ENCODE measurements at regions not wholly inside any gene's neighbourhood (a gene's known extent, or its start where the extent isn't known, plus 50 kb on each side); places are given as distances from the start of the nearest gene placed in this dataset.
"Not testable (repeated sequence)": the region's sequence is repeated elsewhere in the genome, so short reads cannot be mapped to it uniquely, and the experiment has no call there.

- no peak for DNase-seq (ENCODE audit: low spot score)
These were observed 219.3 kb upstream of the HSF2 start for GRCh38 chr6:122180132-122180531.

DNA sequence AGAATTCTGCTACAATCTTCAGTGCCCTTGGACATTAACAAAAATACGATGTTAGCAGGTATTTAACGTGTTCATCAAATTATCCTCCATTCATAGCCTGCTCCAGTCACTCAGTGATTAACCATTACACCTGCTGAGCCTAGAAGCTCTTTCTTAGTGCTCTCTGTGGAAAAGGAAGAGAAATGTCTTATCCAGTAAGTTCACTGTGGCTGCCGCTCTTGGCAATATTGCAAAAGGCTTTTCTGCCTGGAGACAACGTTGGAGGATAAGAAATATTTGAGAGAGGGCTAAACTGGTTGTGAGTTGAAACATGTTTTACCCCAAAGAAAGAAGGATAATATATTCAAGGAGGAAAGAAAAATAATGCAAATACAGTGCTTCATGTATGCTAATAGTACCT lies 217.4 kb upstream of the HSF2 start:
- DNase-seq (ENCODE audit: low spot score) = no peak

- DNase-seq (ENCODE audit: low spot score) = no peak
These were observed 215.0 kb upstream of the HSF2 start for GRCh38 chr6:122184401-122184827.

GRCh38 chr6:122185458-122185857 lies 214.0 kb upstream of the HSF2 start:
- DNase-seq (ENCODE audit: low spot score) = not testable (repeated sequence)

DNA sequence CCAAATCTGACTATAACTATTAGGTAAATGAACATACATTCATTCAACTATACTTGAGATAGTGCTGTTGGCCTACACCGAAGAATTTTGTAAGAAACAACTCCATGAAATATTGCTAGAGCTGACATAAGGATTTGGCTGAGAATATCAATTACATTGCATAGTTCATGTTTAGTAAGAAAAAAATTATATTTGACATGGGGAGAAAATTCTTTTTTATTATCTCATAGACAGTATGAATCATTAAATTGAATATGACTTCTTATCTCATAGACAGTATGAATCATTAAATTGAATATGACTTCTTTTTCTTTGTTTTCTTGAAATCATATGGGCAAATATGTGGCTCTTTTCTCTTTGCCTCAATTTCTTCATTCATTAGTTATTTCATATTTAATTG lies 212.3 kb upstream of the HSF2 start:
- no peak for DNase-seq (ENCODE audit: low spot score)

DNA sequence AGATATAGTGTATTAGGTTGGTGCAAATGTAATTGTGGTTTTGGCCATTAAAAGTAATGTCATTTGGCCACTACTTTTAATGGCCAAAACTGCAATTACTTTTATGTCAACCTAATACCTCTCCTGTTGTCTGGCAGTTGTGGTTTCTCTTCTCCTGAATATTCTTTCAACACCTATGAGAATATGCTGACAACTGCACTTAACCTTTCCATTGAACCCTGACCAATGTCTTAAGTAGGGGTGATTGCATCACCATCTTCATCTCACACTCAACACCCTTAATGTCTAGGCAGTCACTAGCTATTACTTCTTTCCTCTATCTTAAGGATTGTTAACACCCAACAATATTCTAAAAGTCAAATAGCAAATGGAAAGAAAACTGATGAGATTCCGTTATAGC lies 200.5 kb upstream of the HSF2 start:
- no peak for DNase-seq (ENCODE audit: low spot score)

DNA sequence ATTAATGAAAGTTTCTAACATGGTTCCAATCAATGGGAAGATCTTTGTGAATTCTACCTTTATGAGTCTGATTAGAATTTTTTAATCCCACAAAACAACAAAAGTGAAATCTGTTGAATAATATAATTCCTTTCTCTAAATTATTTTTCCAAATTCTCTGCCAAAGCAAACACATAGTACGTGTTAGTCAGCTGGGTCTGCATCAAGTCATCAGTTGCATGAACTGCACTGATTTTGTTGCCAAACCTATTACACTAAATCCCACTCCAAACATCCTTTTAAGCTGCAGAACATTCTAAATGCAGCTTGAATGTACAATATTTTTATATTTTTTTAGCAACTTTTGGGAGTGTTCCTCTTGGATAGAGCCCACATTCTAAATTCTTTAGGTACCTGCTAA lies 199.0 kb upstream of the HSF2 start:
- no peak for DNase-seq (ENCODE audit: low spot score)

- DNase-seq (ENCODE audit: low spot score) = no peak
These were observed 196.8 kb upstream of the HSF2 start for GRCh38 chr6:122202576-122203137.

DNA sequence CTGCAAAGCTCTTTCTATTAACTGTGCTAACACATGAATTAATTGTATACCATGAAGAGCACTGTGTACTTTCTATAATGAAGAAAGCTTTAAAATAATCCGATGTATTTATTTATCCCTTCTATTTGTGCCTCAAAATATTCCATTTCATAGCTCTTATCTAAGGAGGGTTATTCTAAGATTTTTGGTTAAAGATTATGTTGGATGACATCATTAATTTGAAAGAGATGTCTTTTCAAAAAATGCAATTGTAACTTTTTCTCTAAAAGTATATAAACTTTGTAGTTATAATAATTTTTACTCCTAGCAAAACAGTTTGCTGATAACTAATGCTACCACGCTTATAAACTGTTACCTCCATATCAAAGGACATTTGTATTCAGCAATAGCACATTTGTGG lies 192.4 kb upstream of the HSF2 start:
- no peak for DNase-seq (ENCODE audit: low spot score)

- DNase-seq (ENCODE audit: low spot score) = no peak
These were observed 191.7 kb upstream of the HSF2 start for GRCh38 chr6:122207794-122208193.

GRCh38 chr6:122214605-122215318 lies 184.7 kb upstream of the HSF2 start:
- no peak for DNase-seq (ENCODE audit: low spot score)

GRCh38 chr6:122220254-122220653 lies 179.2 kb upstream of the HSF2 start:
- DNase-seq (ENCODE audit: low spot score) = no peak

DNA sequence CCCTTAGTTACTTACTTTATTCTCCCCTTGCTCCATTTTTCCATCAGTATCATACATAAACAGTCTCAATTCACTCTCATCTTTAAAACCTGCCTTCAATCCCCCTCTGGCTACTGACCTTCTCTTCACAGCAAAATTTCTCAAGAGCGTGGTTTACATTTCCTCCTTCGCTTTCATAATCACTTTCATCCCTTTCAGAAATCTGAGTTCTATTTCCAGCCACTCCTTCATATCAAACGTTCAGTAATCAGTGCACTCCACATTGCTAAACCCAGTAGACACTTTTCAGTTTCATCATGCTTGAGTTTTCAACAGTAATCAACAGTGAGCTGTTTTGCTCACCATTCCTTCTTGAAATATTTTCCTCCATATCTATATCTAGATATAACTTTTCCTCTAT lies 176.7 kb upstream of the HSF2 start:
- no peak for DNase-seq (ENCODE audit: low spot score)

DNA sequence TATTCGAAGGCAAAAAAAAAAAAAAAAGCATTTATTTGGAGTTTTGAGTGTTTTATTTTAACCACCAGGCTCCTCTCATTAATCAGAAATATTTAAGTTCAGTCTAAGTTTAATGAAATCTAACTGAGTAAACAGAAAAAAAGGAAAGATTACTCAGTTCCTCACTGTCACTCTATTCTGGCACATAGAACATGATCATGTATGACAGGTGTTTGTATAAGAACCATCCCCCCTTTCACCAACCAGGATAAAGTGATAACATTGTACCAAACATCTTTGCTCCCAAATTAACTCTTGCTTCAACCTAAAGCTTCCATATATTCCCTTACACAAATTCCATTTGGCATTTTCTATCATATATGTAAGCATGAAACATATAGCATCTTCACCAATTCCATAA lies 176.2 kb upstream of the HSF2 start:
- no peak for DNase-seq (ENCODE audit: low spot score)

DNA sequence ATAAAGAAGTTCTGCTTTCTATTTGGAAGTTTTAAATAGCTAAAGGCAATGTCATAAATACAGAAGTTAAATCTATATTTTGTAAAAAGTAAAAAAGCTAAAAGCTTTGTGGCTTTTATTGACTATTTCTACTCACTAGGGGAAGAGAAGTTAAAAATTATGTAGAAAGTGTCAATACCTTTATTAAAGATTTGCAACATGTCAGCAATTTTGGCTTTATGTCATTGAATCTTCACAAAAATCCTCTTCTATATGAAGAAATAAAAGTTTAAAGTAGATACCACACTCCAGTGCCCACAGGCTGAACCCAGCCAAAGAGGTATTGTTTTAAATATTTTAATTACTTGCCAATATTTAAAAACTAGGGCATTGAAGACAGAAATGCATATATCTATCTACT lies 160.6 kb upstream of the HSF2 start:
- DNase-seq (ENCODE audit: low spot score) = no peak

DNA sequence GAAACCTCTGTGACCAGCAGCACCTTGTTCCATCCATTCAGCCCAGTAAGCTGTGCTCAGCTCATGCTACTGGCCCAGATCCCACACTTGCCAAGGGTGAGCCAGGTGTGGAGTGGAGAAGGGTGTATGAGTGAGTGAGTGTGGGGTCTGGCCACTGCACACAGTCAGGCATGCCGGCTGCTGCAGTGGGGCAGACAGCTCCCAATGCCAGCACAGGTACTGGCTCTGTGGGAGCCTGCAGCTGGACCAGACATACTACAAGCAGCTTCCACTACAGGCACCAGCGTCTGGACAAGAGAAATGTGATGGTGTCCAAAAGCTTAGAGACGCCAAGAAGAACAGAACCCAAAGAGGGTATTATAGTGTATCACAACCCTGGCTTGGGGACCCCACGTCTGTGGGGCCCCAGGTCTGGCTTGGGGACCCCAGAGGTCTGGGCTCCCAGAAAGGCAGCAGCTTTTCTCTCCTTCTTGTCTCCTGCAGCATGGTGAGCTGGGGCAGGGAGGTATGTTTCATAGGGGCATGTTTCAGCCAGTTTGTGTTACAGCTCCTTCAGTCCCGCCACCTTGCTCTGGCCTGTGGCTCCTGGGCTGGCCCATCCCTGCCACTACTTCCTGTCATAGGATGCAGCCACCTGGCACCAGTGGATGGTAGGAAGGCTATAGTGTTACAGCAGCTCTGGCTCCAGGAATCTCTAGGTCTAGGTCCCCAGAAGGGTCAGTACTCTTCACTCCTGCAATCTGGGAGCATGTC lies 152.4 kb upstream of the HSF2 start:
- DNase-seq (ENCODE audit: low spot score) = no peak

- no peak for DNase-seq (ENCODE audit: low spot score)
These were observed 151.3 kb upstream of the HSF2 start for GRCh38 chr6:122248001-122248669.

DNA sequence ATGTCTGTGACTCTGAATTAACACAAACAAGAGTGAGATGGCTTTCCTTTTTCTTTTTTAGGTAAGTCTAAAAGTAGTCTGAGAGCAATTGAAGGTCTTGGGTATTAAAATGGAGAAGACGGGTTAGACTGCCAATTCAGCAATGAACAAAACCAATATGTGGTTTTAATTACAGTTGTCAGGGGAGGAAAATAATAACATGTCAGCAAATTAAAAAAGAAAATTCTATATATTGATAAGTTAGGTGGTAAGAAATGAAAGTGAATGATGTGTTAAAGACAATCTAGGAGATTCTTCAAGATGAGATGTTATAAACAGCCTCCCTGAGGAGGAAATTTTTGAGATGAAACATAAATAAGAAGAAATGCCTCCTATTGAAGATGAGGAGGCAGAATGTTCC lies 150.6 kb upstream of the HSF2 start:
- no peak for DNase-seq (ENCODE audit: low spot score)

DNA sequence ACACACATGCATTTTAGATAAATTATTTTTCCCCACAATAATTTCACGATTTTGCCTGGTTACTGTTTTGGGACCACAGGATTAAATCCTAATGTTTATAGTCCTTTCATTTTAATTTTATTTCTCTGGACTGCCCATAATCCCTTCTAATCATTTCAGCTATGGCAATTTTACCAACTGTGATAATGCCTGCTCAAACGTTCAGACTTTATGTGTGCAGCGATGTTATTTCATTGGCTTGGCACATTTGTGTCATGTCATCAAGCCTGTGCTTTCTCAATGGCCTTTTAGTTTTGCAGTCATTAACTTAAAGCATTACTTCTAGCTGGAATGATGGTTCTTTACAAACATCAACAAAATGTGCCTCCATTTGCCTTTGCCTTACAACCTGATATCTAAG lies 140.6 kb upstream of the HSF2 start:
- DNase-seq (ENCODE audit: low spot score) = no peak

GRCh38 chr6:122264557-122264956 lies 134.9 kb upstream of the HSF2 start:
- no peak for DNase-seq (ENCODE audit: low spot score)

GRCh38 chr6:122265755-122266154 lies 133.7 kb upstream of the HSF2 start:
- DNase-seq (ENCODE audit: low spot score) = no peak

- no peak for DNase-seq (ENCODE audit: low spot score)
These were observed 131.1 kb upstream of the HSF2 start for GRCh38 chr6:122268394-122268793.

GRCh38 chr6:122276637-122277036 lies 122.8 kb upstream of the HSF2 start:
- no peak for DNase-seq (ENCODE audit: low spot score)

Measured in activated CD4-positive, alpha-beta T cell treated with anti-CD3 and anti-CD28 coated beads, Interleukin-2, Interleukin-4, amounts not matched to agents 100 ng/mL and 50 ng/mL, durations not matched to agents 16 hours and 8 hours (primary cell).